A673 (cell line): ENCODE measurements at regions not wholly inside any gene's neighbourhood (a gene's known extent, or its start where the extent isn't known, plus 50 kb on each side); places are given as distances from the start of the nearest gene placed in this dataset.
A peak's percentile ranks its signal among the peaks of the same experiment; 100 is the strongest.

Source experiments
- BruUV-seq: library from RNA; stranded (reverse); fragments of 400-500 nt; replicated peaks from 2 replicates; lab custom pipeline; 2021; lab: Mats Ljungman, UMichigan
- CTCF ChIA-PET: fragments of 300-600 bp; sonication (Branson Sonifier 250); formaldehyde crosslinking; loops from one replicate; lab custom pipeline; 2022; ENCODE audit warnings: antibody characterized with exemption; lab: Charles Lee
- POLR2A ChIA-PET: fragments of 300-600 bp; sonication (Branson Sonifier 250); formaldehyde crosslinking; loops from one replicate; lab custom pipeline; 2022; ENCODE audit warnings: antibody characterized with exemption; ENCODE audit not compliant: low non-redundant PET; lab: Charles Lee
- DNase-seq: peaks from one replicate; pipeline ENCODE4 v3.0.0-alpha.2; 2015; ENCODE audit warnings: low spot score
- H3K27ac ChIP-seq: fragments of 200-600 bp; sonication (generic); 2 replicates; pipeline ENCODE4 v1.5.1; 2016; ENCODE audit warnings: mixed run types, low read depth, mild to moderate bottlenecking, mixed read lengths, antibody characterized with exemption, low read length; ENCODE audit not compliant: poor library complexity, severe bottlenecking
- H3K27me3 ChIP-seq: fragments of 200-600 bp; sonication (generic); replicated peaks from 2 replicates; pipeline ENCODE4 v1.6.1; 2017; ENCODE audit warnings: mixed run types, low read depth, mild to moderate bottlenecking, mixed read lengths, antibody characterized with exemption, low read length; ENCODE audit not compliant: insufficient read depth, poor library complexity
- H3K36me3 ChIP-seq: fragments of 200-600 bp; sonication (generic); 2 replicates; pipeline ENCODE4 v1.6.1; 2016; ENCODE audit warnings: mixed run types, mild to moderate bottlenecking, mixed read lengths, antibody characterized with exemption, low read length; ENCODE audit not compliant: insufficient read depth, poor library complexity, severe bottlenecking
- H3K4me1 ChIP-seq: fragments of 200-600 bp; sonication (generic); 2 replicates; pipeline ENCODE4 v1.6.1; 2017; ENCODE audit warnings: mixed run types, mild to moderate bottlenecking, mixed read lengths, antibody characterized with exemption, low read length; ENCODE audit not compliant: insufficient read depth, poor library complexity, severe bottlenecking
- H3K4me3 ChIP-seq: fragments of 200-600 bp; sonication (generic); 2 replicates; pipeline ENCODE4 v1.5.1; 2016; ENCODE audit warnings: low read depth, mixed run types, mild to moderate bottlenecking, mixed read lengths, low read length; ENCODE audit not compliant: poor library complexity, severe bottlenecking
- H3K9me3 ChIP-seq: fragments of 200-600 bp; sonication (generic); 2 replicates; pipeline ENCODE4 v1.6.1; 2016; ENCODE audit warnings: mixed run types, low read depth, mild to moderate bottlenecking, mixed read lengths, antibody characterized with exemption, low read length; ENCODE audit not compliant: poor library complexity, severe bottlenecking
- CTCF ChIP-seq: fragments of 300-800, 200-600 bp; sonication (generic); conservative IDR thresholded peaks from 2 replicates; pipeline ENCODE4 v1.5.1; 2017; ENCODE audit warnings: low read depth, mild to moderate bottlenecking, antibody characterized with exemption, low read length, moderate library complexity, mixed read lengths
- EZH2 ChIP-seq: fragments of 200-600 bp; sonication (generic); IDR thresholded peaks from 2 replicates; pipeline ENCODE4 v1.6.1; 2017; ENCODE audit warnings: borderline replicate concordance, low read depth, mild to moderate bottlenecking, mixed read lengths, antibody characterized with exemption, low read length; ENCODE audit not compliant: poor library complexity, severe bottlenecking
- intact Hi-C: fragments of 100-400 bp; cut with micrococcal nuclease; formaldehyde crosslinking; loops from one replicate; pipeline ENCODE4 v1.10.0; 2022; ENCODE audit not compliant: unreplicated experiment

- CTCF ChIA-PET: no interaction called here
- BruUV-seq: no TSS peak
- TF ChIP-seq EZH2 (no peak), CTCF (no peak)
- Histone ChIP-seq H3K4me1 (peaks cover 37% of the 10 kb centered on the region), H3K36me3 (no peaks in the 10 kb centered on the region), H3K4me3 (no peak overlapping the region), H3K27ac (no peak overlapping the region), H3K27me3 (no peaks in the 10 kb centered on the region), H3K9me3 (peaks cover 4% of the 10 kb centered on the region)
- DNase-seq: no peak
- POLR2A ChIA-PET: no interaction called here
- intact Hi-C loops: no loop called here
Observed at GRCh38 chr2:215743066-215743465, 270.3 kb downstream of the MREG start.

GRCh38 chr2:215742021-215742420 is 271.3 kb downstream of the MREG start:
- CTCF ChIA-PET: no interaction called here
- Histone ChIP-seq H3K36me3 (no peaks in the 10 kb centered on the region), H3K4me1 (peaks cover 37% of the 10 kb centered on the region), H3K27ac (no peak overlapping the region), H3K9me3 (peaks cover 4% of the 10 kb centered on the region), H3K4me3 (no peak overlapping the region), H3K27me3 (no peaks in the 10 kb centered on the region)
- DNase-seq: no peak
- intact Hi-C loops: no loop called here
- TF ChIP-seq CTCF: no peak
- TF ChIP-seq EZH2: no peak
- POLR2A ChIA-PET: no interaction called here
- no TSS peak for BruUV-seq

GRCh38 chr2:215740071-215740470 is 273.3 kb downstream of the MREG start:
- Histone ChIP-seq H3K4me3 (no peak overlapping the region), H3K27ac (peak overlapping the region; percentile 0), H3K36me3 (no peaks in the 10 kb centered on the region), H3K27me3 (no peaks in the 10 kb centered on the region), H3K9me3 (peaks cover 4% of the 10 kb centered on the region), H3K4me1 (peaks cover 37% of the 10 kb centered on the region)
- CTCF ChIA-PET: no interaction called here
- intact Hi-C loops: no loop called here
- BruUV-seq: no TSS peak
- TF ChIP-seq CTCF (no peak), EZH2 (no peak)
- DNase-seq: no peak
- POLR2A ChIA-PET: interaction anchor here (0.5 kb wide), 1 partner anchor 1983 kb away, joined by 3 read pairs; no protein-coding TSS in a partner anchor
